Non-pigmented ciliary epithelial cell (primary cell): ENCODE measurements at regions not wholly inside any gene's neighbourhood (a gene's known extent, or its start where the extent isn't known, plus 50 kb on each side); places are given as distances from the start of the nearest gene placed in this dataset.

ENCODE experiments used
- DNase-seq: peaks from one replicate; pipeline ENCODE4 v3.0.0-alpha.2; 2010; ENCODE audit warnings: low read depth

GRCh38 chr11:115722711-115723110, 218.5 kb upstream of the CADM1 start:
- no peak for DNase-seq

- DNase-seq = no peak
These were observed 217.2 kb upstream of the CADM1 start for GRCh38 chr11:115721296-115721995.

GRCh38 chr11:115720602-115721245, 216.5 kb upstream of the CADM1 start:
- no peak for DNase-seq

- DNase-seq = no peak
These were observed 214.7 kb upstream of the CADM1 start for GRCh38 chr11:115718945-115719344.

DNA sequence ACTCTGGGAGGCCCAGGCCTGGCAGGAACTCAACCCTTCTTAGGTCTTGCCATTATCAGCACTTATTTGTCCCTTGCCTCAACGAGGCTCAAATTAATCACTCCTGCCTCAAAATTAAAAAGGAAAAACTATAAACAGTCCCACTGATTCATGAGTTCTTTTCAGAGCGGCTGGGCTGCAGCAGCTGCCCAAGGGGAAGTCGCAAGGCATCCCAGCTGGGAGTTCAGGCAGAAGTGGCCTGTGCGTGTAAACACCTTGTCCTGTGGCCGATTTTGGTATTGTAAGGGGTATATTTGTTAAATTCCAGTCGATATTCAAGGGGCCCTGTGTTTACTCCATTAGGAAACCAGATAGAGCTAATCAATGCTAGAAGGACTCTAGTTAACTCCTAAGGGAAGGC, 213.9 kb upstream of the CADM1 start:
- no peak for DNase-seq

- DNase-seq = no peak
These were observed 212.7 kb upstream of the CADM1 start for GRCh38 chr11:115716601-115717529.

DNA sequence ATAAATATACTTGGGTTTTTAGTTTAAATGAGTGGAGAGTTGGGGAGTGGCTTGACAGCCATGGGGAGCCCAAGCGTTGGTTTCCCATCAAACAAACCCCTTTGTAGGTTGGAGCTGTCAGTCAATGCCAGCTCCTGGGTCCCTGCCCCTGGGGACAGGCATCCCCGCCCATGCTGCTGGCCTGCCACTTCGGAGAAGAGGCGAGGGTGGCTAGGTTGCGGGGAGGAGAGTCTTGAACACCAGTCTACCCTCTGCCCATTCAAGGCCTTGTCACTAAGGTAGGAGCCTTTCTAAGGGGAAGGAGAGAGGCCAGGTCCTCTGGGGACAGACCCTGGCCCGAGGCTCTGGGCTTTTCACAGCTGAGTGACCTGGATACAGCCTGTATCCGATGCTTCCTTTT, 211.9 kb upstream of the CADM1 start:
- DNase-seq = no peak

DNA sequence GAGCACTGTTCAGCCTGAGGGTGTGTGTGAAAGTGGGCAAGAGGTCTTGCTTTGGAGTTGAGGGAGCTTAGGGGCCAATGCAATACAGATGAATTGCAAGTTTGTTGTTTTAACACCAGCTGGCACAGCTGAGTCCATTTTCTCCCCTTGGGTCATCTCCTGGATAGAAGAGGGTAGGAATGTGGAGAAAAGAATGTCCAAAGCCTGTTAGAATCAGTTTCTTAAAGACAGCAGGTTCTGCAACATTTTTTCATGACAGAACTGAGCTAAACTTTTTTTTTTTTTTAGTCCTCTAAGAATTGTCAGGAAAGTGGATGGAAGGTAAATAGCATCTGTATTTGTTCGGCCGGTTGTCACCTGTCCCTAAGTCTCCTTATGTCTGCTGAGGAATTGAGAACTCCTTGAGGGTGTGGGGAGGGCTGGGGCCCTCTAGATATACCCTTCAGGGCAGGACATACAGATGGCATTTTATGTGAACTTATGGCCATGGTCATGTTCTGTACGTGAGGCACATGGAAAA, 211.1 kb upstream of the CADM1 start:
- DNase-seq = no peak

- no peak for DNase-seq
These were observed 208.1 kb upstream of the CADM1 start for GRCh38 chr11:115712296-115712695.

DNA sequence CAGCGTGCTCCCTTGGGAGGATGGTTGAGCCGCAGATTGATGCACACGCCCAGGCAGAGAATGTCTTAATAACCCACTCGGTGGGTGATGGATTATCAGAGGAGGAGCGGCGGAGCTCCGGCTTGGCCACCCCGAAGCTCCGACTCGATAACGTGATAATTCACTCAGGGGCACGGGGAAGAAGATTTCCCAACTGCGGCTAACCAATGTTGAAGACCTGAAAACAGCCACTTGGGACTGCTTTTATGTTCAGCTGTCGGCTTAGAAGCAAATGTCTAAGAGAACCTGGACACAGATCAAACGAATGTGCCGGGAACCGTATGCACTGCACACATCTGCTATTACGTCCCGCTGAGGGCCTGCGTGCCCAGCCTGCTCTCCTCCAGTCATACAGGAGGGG, 206.8 kb upstream of the CADM1 start:
- DNase-seq = no peak

GRCh38 chr11:115710426-115710825, 206.2 kb upstream of the CADM1 start:
- DNase-seq = no peak

- no peak for DNase-seq
These were observed 205.1 kb upstream of the CADM1 start for GRCh38 chr11:115709297-115709696.

GRCh38 chr11:115707180-115707905, 203.1 kb upstream of the CADM1 start:
- DNase-seq = peak; percentile 26

GRCh38 chr11:115706626-115707135, 202.5 kb upstream of the CADM1 start:
- DNase-seq = no peak

DNA sequence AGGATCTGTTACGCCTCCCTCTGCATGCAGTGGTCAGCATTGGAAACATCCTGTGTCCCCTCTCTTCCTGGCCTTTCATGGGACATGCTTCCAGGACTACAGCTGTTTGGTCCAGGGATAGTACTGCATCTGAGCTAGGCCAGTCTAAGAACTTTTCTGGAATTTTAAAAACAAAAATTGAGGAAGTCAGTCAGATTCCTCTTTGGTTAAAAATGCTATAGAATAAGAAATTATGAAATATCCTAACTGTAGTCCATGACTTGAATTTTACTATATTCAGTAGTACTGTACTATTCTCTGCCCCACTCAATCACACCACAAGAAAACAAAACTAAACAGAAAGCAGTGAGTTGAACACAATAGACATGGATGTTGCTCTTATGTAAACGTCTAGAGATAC, 201.0 kb upstream of the CADM1 start:
- DNase-seq = no peak

- DNase-seq = no peak
These were observed 197.0 kb upstream of the CADM1 start for GRCh38 chr11:115700981-115701875.

GRCh38 chr11:115700496-115700895, 196.3 kb upstream of the CADM1 start:
- DNase-seq = no peak

- no peak for DNase-seq
These were observed 195.5 kb upstream of the CADM1 start for GRCh38 chr11:115699733-115700132.

- no peak for DNase-seq
These were observed 195.1 kb upstream of the CADM1 start for GRCh38 chr11:115699326-115699725.

DNA sequence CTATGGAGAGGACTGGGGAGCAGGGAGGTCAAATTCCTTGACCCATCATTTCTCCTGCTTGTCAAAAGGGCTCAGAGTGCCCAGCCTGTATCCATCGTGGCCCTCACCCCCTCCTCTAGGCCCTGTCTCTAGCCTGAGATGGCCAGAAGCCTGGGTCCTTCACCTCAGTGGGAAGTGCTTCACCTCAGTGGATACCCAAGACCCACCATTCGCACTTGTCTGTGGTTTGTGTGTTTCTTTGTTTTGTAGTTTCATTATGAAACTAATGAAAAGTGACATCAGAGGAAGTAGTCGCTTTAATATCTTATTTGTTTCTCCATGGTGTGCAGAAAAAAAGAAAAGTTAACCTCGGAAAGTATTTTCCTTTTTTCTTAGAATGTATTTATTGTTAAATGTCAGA, 194.0 kb upstream of the CADM1 start:
- no peak for DNase-seq

- no peak for DNase-seq
These were observed 192.3 kb upstream of the CADM1 start for GRCh38 chr11:115696563-115696962.
